Heart left ventricle (tissue), 16 donors: ENCODE measurements at regions not wholly inside any gene's neighbourhood (a gene's known extent, or its start where the extent isn't known, plus 50 kb on each side); places are given as distances from the start of the nearest gene placed in this dataset.

Source experiments
- ATAC-seq, 4 donors: fragments of 200-7000 bp; cut with Tn5 transposase; one replicate each; pipeline ENCODE4 v1.9.1; 2020 to 2022; ENCODE audit warnings: moderate library complexity in 4 of 4, mild to moderate bottlenecking in 3 of 4, moderate number of reproducible peaks in 1 of 4
- DNase-seq, 5 donors: peaks; one replicate each; pipeline ENCODE4 v3.0.0-alpha.2; 2020
- H3K27ac ChIP-seq, 12 donors: fragments of 200-600 bp; sonication (generic) in 4 of 12; one replicate each; pipeline versions ENCODE4 v1.5.0 to v1.8.0; 2016 to 2022; ENCODE audit warnings: mild to moderate bottlenecking in 2 of 12
- H3K27me3 ChIP-seq, 9 donors: fragments of 200-600 bp; sonication (generic) in 2 of 9; one replicate each; pipeline versions ENCODE4 v1.5.1 to v1.8.0; 2016 to 2022; ENCODE audit warnings: mild to moderate bottlenecking in 3 of 9
- H3K36me3 ChIP-seq, 9 donors: fragments of 200-600 bp; sonication (generic) in 2 of 9; one replicate each; pipeline versions ENCODE4 v1.5.0 to v1.8.0; 2018 to 2022; ENCODE audit warnings: mild to moderate bottlenecking in 2 of 9
- H3K4me1 ChIP-seq, 12 donors: fragments of 200-600 bp; sonication (generic) in 4 of 12; one replicate each; pipeline versions ENCODE4 v1.5.0 to v1.8.0; 2016 to 2022; ENCODE audit warnings: mild to moderate bottlenecking in 3 of 12
- H3K4me3 ChIP-seq, 12 donors: fragments of 200-600 bp; sonication (generic) in 4 of 12; one replicate each; pipeline versions ENCODE4 v1.5.0 to v1.8.0; 2017 to 2022; ENCODE audit warnings: mild to moderate bottlenecking in 9 of 12, moderate library complexity in 4 of 12
- H3K9me3 ChIP-seq, 12 donors: fragments of 200-600 bp; sonication (generic) in 4 of 12; one replicate each; pipeline versions ENCODE4 v1.5.0 to v1.8.0; 2016 to 2022; ENCODE audit warnings: mild to moderate bottlenecking in 1 of 12
- POLR2A ChIP-seq, 2 donors: fragments of 450-650 bp; IDR thresholded peaks; one replicate each; pipeline ENCODE4 v1.6.1; 2017; ENCODE audit warnings: antibody characterized with exemption in 2 of 2, mild to moderate bottlenecking in 2 of 2, moderate library complexity in 2 of 2
- WGBS, 4 donors: extraction: QIAGEN DNeasy Blood & Tissue Kit in 2 of 4; methylation state at CpG; one replicate each; pipeline versions ENCODE4 v1.1.5 to v1.1.7; 2013 to 2018; 5-methylcytosine and 5-hydroxymethylcytosine counted together
- intact Hi-C, 10 donors: fragments of 100-400 bp; cut with DNase I; formaldehyde crosslinking; loops; one replicate each; pipeline versions ENCODE4 v1.11.1 to v1.14.2; 2022
- TF ChIP-seq, protein P1 (sequence below), 12 donors: fragments of 200-600 bp; sonication (generic) in 4 of 12; IDR thresholded peaks; one replicate each; pipeline versions ENCODE4 v1.5.0 to v1.8.0; 2018 to 2022; ENCODE audit warnings: antibody characterized with exemption in 12 of 12, mild to moderate bottlenecking in 5 of 12
- donor health status: ischemic (EF 13 %, LVEDD 7.1; RV severe dilation, severe dysfunction).
- donor health status: healthy with polysubstance abuse.
- donor health status: DM: no; HTN: yes; CAD: no.
- donor health status: DM: no; HTN: no; CAD: no.
- donor health status: ischemic (EF 25% LVEDD 6.9; RV normal size, moderate dysfunction).
- donor health status: ischemic (EF 25% LVEDD 5.7; RV mildly dilated, moderate dysfunction).
- donor health status: healthy.
- donor health status: DM: yes; HTN: yes; CAD: no.
- donor health status: ischemic (EF 35%, LVEDD 5.7; RV mildly dilated, moderate dysfunction).
- donor health status: nonischemic (EF 11% LVEDD 7.7; RV severe dilation, severe dysfunction).
- donor health status: DM: yes; HTN: yes; CAD: no.
- donor health status: PGD.
- donor health status: ischemic (EF 29% LVEDD 5.4; RV normal size, mild dysfunction).
- donor health status: nonischemic (EF 23%, LVEDD 6.1; RV moderate dilation, normal function).

DNA sequence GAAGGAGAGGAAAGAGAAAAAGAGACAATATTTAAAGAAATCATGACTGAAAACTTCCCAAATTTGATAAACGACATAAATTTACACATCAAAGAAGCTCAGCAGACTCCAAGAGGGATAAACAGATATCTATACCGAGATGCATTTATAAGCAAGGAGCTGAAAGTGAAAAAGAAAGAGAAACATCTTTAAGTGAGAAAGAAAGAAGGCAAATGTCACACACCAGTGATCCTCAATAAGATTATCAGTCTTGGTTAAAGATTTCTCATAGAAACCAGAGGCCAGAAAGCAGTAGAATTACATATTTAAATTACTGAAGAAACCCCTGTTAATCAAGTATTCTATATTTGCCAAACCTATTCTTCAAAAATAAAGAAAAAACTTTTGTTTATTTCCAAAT, 424.2 kb downstream of the SLC16A7 start:
- no peaks in the 10 kb centered on the region for H3K27me3 ChIP-seq
- DNase-seq (no peak), ATAC-seq (no peak)
- intact Hi-C loops: no loop called here
- TF ChIP-seq POLR2A (IDR thresholded peaks at IDR 0.05): no peak
- TF ChIP-seq, protein P1, sequence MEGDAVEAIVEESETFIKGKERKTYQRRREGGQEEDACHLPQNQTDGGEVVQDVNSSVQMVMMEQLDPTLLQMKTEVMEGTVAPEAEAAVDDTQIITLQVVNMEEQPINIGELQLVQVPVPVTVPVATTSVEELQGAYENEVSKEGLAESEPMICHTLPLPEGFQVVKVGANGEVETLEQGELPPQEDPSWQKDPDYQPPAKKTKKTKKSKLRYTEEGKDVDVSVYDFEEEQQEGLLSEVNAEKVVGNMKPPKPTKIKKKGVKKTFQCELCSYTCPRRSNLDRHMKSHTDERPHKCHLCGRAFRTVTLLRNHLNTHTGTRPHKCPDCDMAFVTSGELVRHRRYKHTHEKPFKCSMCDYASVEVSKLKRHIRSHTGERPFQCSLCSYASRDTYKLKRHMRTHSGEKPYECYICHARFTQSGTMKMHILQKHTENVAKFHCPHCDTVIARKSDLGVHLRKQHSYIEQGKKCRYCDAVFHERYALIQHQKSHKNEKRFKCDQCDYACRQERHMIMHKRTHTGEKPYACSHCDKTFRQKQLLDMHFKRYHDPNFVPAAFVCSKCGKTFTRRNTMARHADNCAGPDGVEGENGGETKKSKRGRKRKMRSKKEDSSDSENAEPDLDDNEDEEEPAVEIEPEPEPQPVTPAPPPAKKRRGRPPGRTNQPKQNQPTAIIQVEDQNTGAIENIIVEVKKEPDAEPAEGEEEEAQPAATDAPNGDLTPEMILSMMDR (IDR thresholded peaks at IDR 0.05): no peak
- H3K4me1 ChIP-seq: no peaks in the 10 kb centered on the region
- no peak overlapping the region for H3K27ac ChIP-seq
- no peak overlapping the region for H3K4me3 ChIP-seq
- 58 to 78% (median 72%) methylated on average over 2 of the region's 2 CpGs for WGBS, 4 donors
- H3K36me3 ChIP-seq: no peaks in the 10 kb centered on the region
- no peaks in the 10 kb centered on the region for H3K9me3 ChIP-seq

DNA sequence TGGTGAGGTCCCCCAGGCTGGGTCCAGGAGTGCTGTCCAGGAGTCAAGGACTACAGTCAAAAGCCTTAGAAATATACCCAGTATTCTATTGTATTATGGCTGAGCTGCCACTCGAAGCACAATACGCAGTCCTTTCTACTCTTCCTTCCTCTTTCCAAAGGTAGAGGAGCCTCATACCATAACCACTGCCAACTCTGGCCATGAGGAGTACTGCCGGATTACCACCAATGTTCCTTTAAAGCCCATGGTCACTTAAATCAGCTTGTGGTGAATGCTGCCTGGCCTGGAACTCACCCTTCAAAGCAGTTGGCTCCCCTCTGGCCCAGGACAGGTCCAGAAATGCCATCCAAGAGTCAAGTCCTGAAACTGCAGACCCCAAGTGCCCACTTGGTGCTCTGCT, 425.4 kb downstream of the SLC16A7 start:
- Histone ChIP-seq H3K4me3 (no peak overlapping the region), H3K27ac (no peak overlapping the region), H3K9me3 (no peaks in the 10 kb centered on the region), H3K4me1 (no peaks in the 10 kb centered on the region), H3K36me3 (no peaks in the 10 kb centered on the region), H3K27me3 (no peaks in the 10 kb centered on the region)
- TF ChIP-seq, protein P1 (IDR thresholded peaks at IDR 0.05): no peak
- no peak for TF ChIP-seq POLR2A (IDR thresholded peaks at IDR 0.05)
- ATAC-seq (no peak), DNase-seq (no peak)
- intact Hi-C loops: no loop called here
- WGBS, 4 donors: 90 to 95% (median 93%) methylated on average over 3 of the region's 3 CpGs

DNA sequence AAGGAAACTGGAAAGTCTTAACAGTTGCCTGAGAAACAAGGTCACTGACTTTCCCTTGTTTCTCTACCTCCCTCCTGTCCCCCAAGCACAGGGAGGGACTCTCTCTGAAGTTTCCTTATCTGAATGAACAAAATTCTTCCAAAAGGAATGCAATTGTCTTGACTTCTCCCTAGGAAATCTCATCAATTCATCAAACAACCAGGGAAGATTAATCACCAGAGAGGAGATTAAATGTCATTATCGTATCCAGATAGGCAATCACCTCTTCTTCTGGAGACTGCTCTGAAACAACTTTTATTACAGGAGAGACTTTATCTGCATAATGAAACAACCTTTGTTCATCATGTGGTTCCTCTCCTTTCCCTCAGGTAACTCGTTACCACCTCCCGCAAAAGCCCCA, 431.4 kb downstream of the SLC16A7 start:
- no peak overlapping the region for H3K4me3 ChIP-seq
- ATAC-seq: no peak
- intact Hi-C loops: no loop called here

DNA sequence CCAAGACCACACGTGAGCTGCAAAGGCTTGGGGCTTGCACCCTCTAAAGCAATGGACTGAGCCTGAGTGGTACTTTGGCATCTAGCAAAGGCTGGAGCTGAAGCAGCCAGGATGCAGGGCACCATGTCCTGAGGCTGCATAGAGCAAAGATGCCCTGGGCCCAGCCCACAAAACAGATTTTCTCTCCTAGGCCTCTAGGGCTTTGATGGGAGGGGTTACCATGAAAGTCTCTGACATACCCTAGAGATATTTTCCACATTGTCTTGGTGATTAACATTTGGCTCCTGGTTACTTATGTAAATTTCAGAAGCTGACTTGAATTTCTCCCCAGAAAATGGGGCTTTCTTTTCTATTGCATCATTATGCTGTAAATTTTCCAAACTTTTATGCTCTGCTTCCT, 438.3 kb downstream of the SLC16A7 start:
- Histone ChIP-seq H3K4me1 (no peaks in the 10 kb centered on the region), H3K27ac (no peak overlapping the region)

More for the DNA sequence above, 431.4 kb downstream of the SLC16A7 start:
- TF ChIP-seq, protein P1 (IDR thresholded peaks at IDR 0.05): no peak
- no peak for TF ChIP-seq POLR2A (IDR thresholded peaks at IDR 0.05)
- WGBS, 4 donors: 78 to 83% (median 82%) methylated on average over 3 of the region's 3 CpGs
- Histone ChIP-seq H3K9me3 (no peaks in the 10 kb centered on the region), H3K27me3 (no peaks in the 10 kb centered on the region), H3K4me1 (no peaks in the 10 kb centered on the region), H3K36me3 (no peaks in the 10 kb centered on the region), H3K27ac (no peak overlapping the region)
- no peak for DNase-seq

More for the DNA sequence above, 438.3 kb downstream of the SLC16A7 start:
- Histone ChIP-seq H3K27me3 (no peaks in the 10 kb centered on the region), H3K36me3 (no peaks in the 10 kb centered on the region), H3K4me3 (no peak overlapping the region), H3K9me3 (peaks cover 0 to 21% (median 0%) of the 10 kb centered on the region in 12 donors)
- intact Hi-C loops: no loop called here
- TF ChIP-seq POLR2A (IDR thresholded peaks at IDR 0.05): no peak
- TF ChIP-seq, protein P1 (IDR thresholded peaks at IDR 0.05): no peak
- DNase-seq: no peak
- WGBS, 4 donors: 75 to 100% (median 83%) methylated on average over 1 of the region's 1 CpG
- ATAC-seq: no peak
